Thyroid gland (tissue), 4 donors: ENCODE measurements at regions not wholly inside any gene's neighbourhood (a gene's known extent, or its start where the extent isn't known, plus 50 kb on each side); places are given as distances from the start of the nearest gene placed in this dataset.

ENCODE experiments used
- CTCF ChIP-seq, 6 experiments: fragments of 200-600 bp in 3 of 6; fragments of 450-650 bp in 3 of 6; sonication (generic) in 3 of 6; IDR thresholded peaks; one replicate each; pipeline ENCODE4 v1.5.1; 2016 to 2019; ENCODE audit warnings: antibody characterized with exemption in 6 of 6, mild to moderate bottlenecking in 2 of 6, inconsistent platforms in 1 of 6, moderate library complexity in 1 of 6
- POLR2A ChIP-seq, 2 donors: fragments of 450-650 bp; IDR thresholded peaks; one replicate each; pipeline ENCODE4 v1.6.1; 2017; ENCODE audit warnings: antibody characterized with exemption in 2 of 2, mild to moderate bottlenecking in 2 of 2, moderate library complexity in 1 of 2

GRCh38 chr9:129259375-129259774 lies 81.3 kb upstream of the IER5L start:
- TF ChIP-seq CTCF (IDR thresholded peaks at IDR 0.05) (no peak), POLR2A (IDR thresholded peaks at IDR 0.05) (no peak)
